ENCODE measurements at regions not wholly inside any gene's neighbourhood (a gene's known extent, or its start where the extent isn't known, plus 50 kb on each side); places are given as distances from the start of the nearest gene placed in this dataset.

GRCh38 chr6:81562169-81562568, 190.3 kb downstream of the TENT5A start:
- H3K4me3 Mint-ChIP-seq: no peak overlapping the region
- DNase-seq (ENCODE audit: extremely low spot score, unreplicated experiment): no peak
- H3K27ac Mint-ChIP-seq: no peak overlapping the region
- no peaks in the 10 kb centered on the region for H3K9me3 Mint-ChIP-seq
- no peaks in the 10 kb centered on the region for H3K36me3 Mint-ChIP-seq
- no peak for TF ChIP-seq CTCF (conservative IDR thresholded peaks at IDR 0.05)
- H3K27me3 Mint-ChIP-seq: no peaks in the 10 kb centered on the region
- H3K4me1 Mint-ChIP-seq (ENCODE audit: unreplicated experiment): no peaks in the 10 kb centered on the region

GRCh38 chr6:81561731-81562130, 190.8 kb downstream of the TENT5A start:
- H3K4me1 Mint-ChIP-seq (ENCODE audit: unreplicated experiment): no peaks in the 10 kb centered on the region
- TF ChIP-seq CTCF (conservative IDR thresholded peaks at IDR 0.05): no peak
- no peaks in the 10 kb centered on the region for H3K36me3 Mint-ChIP-seq
- no peak overlapping the region for H3K27ac Mint-ChIP-seq
- H3K9me3 Mint-ChIP-seq: no peaks in the 10 kb centered on the region
- DNase-seq (ENCODE audit: extremely low spot score, unreplicated experiment): no peak
- H3K27me3 Mint-ChIP-seq: no peaks in the 10 kb centered on the region
- no peak overlapping the region for H3K4me3 Mint-ChIP-seq

- Mint-ChIP-seq H3K27ac (no peak overlapping the region), H3K9me3 (no peaks in the 10 kb centered on the region), H3K27me3 (no peaks in the 10 kb centered on the region), H3K4me3 (no peak overlapping the region), H3K4me1 (ENCODE audit: unreplicated experiment) (no peaks in the 10 kb centered on the region), H3K36me3 (no peaks in the 10 kb centered on the region)
- no peak for DNase-seq (ENCODE audit: extremely low spot score, unreplicated experiment)
- no peak for TF ChIP-seq CTCF (conservative IDR thresholded peaks at IDR 0.05)
Observed at GRCh38 chr6:81561071-81561564, 191.4 kb downstream of the TENT5A start.

- Mint-ChIP-seq H3K27me3 (no peaks in the 10 kb centered on the region), H3K27ac (no peak overlapping the region), H3K4me1 (ENCODE audit: unreplicated experiment) (no peaks in the 10 kb centered on the region), H3K36me3 (no peaks in the 10 kb centered on the region), H3K4me3 (no peak overlapping the region), H3K9me3 (no peaks in the 10 kb centered on the region)
- no peak for DNase-seq (ENCODE audit: extremely low spot score, unreplicated experiment)
- TF ChIP-seq CTCF (conservative IDR thresholded peaks at IDR 0.05): no peak
Observed at GRCh38 chr6:81557811-81558210, 194.7 kb downstream of the TENT5A start.

- no peak overlapping the region for H3K4me3 Mint-ChIP-seq
- no peaks in the 10 kb centered on the region for H3K27me3 Mint-ChIP-seq
- no peak for TF ChIP-seq CTCF (conservative IDR thresholded peaks at IDR 0.05)
- no peaks in the 10 kb centered on the region for H3K4me1 Mint-ChIP-seq (ENCODE audit: unreplicated experiment)
- no peak overlapping the region for H3K27ac Mint-ChIP-seq
- no peaks in the 10 kb centered on the region for H3K9me3 Mint-ChIP-seq
- DNase-seq (ENCODE audit: extremely low spot score, unreplicated experiment): no peak
- no peaks in the 10 kb centered on the region for H3K36me3 Mint-ChIP-seq
Observed at GRCh38 chr6:81556551-81556950, 195.9 kb downstream of the TENT5A start.

- no peak overlapping the region for H3K4me3 Mint-ChIP-seq
- H3K4me1 Mint-ChIP-seq (ENCODE audit: unreplicated experiment): no peaks in the 10 kb centered on the region
- no peaks in the 10 kb centered on the region for H3K36me3 Mint-ChIP-seq
- TF ChIP-seq CTCF (conservative IDR thresholded peaks at IDR 0.05): no peak
- no peaks in the 10 kb centered on the region for H3K9me3 Mint-ChIP-seq
- no peaks in the 10 kb centered on the region for H3K27me3 Mint-ChIP-seq
- DNase-seq (ENCODE audit: extremely low spot score, unreplicated experiment): no peak
- H3K27ac Mint-ChIP-seq: no peak overlapping the region
Observed at GRCh38 chr6:81553216-81553615, 199.3 kb downstream of the TENT5A start.
